Adrenal gland (tissue), 9 donors: ENCODE measurements at regions not wholly inside any gene's neighbourhood (a gene's known extent, or its start where the extent isn't known, plus 50 kb on each side); places are given as distances from the start of the nearest gene placed in this dataset.

Experiments
- DNase-seq, 7 donors: peaks; one replicate each; pipeline ENCODE4 v3.0.0-alpha.2; 2019 to 2020
- H3K27ac ChIP-seq, 5 donors: fragments of 200-600 bp; sonication (generic) in 4 of 5; 1 replicate in 3 of 5; 2 replicates in 2 of 5; pipeline versions ENCODE4 v1.5.1 to v1.8.0; 2016 to 2020; ENCODE audit warnings: mild to moderate bottlenecking in 1 of 5
- H3K27me3 ChIP-seq: fragments of 200-600 bp; 2 replicates; pipeline ENCODE4 v1.8.0; 2021
- H3K36me3 ChIP-seq, 2 donors: fragments of 200-600 bp; replicated peaks in 1 of 2; 1 replicate in 1 of 2; 2 replicates in 1 of 2; pipeline versions ENCODE4 v1.5.1 to v1.8.0; 2018 to 2022
- H3K4me1 ChIP-seq, 2 donors: fragments of 200-600 bp; replicated peaks in 1 of 2; 1 replicate in 1 of 2; 2 replicates in 1 of 2; pipeline versions ENCODE4 v1.5.1 to v1.8.0; 2018 to 2021
- H3K4me3 ChIP-seq, 4 donors: fragments of 200-600 bp; sonication (generic) in 3 of 4; one replicate each; pipeline ENCODE4 v1.5.1; 2016 to 2018
- H3K9me3 ChIP-seq, 3 donors: fragments of 200-600 bp; sonication (generic) in 1 of 3; replicated peaks in 1 of 3; 1 replicate in 2 of 3; 2 replicates in 1 of 3; pipeline versions ENCODE4 v1.5.1 to v1.8.0; 2016 to 2021
- CTCF ChIP-seq, 6 experiments: fragments of 450-650 bp in 4 of 6; fragments of 200-600 bp in 2 of 6; sonication (generic) in 1 of 6; IDR thresholded peaks; 1 replicate in 5 of 6; 2 replicates in 1 of 6; pipeline versions ENCODE4 v1.5.1 to v1.8.0; 2016 to 2021; ENCODE audit warnings: antibody characterized with exemption in 6 of 6, mild to moderate bottlenecking in 2 of 6, moderate library complexity in 1 of 6
- POLR2A ChIP-seq, 2 donors: fragments of 450-650 bp; IDR thresholded peaks; one replicate each; pipeline ENCODE4 v1.6.1; 2017; ENCODE audit warnings: antibody characterized with exemption in 2 of 2, mild to moderate bottlenecking in 2 of 2, moderate library complexity in 1 of 2
- WGBS, 4 donors: extraction: QIAGEN DNeasy Blood & Tissue Kit in 2 of 4; methylation state at CpG; one replicate each; pipeline versions ENCODE4 v1.1.5 to v1.1.7; 2013 to 2017; 5-methylcytosine and 5-hydroxymethylcytosine counted together
- intact Hi-C, 2 donors: fragments of 100-400 bp; cut with DNase I; formaldehyde crosslinking; loops; one replicate each; pipeline versions ENCODE4 v1.14.1 to v1.15.0; 2022 to 2023
- donor health status: healthy with polysubstance abuse.
- donor health status: Bipolar disorder and iron deficiency.
- donor health status: DM: yes; HTN: yes; CAD: no.
- donor health status: DM: no; HTN: no; CAD: no.
- donor health status: DM: no; HTN: no; CAD: no.

DNA sequence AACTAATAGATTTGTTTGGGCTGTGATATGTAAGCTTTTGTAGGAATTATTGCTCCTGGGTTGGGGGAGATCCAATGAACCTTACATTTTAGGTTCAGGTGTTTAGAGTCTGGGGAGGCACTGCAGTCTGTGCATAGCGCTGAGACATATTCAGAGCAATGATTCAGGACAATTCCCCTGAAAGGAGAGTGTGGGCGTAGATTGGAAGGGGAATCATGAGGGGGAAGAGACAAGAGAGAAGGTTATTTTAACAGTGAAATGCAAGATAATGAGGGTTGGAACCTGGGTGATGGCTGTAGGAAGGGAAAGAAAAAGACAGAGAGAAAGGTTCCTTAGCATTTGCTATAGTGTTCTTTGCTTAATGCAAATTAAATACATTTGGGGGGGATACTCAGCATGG, 1013.4 kb downstream of the REEP3 start:
- no peaks in the 10 kb centered on the region for H3K9me3 ChIP-seq
- TF ChIP-seq POLR2A (IDR thresholded peaks at IDR 0.05) (no peak), CTCF (IDR thresholded peaks at IDR 0.05) (no peak)
- no peaks in the 10 kb centered on the region for H3K36me3 ChIP-seq
- no peaks in the 10 kb centered on the region for H3K27me3 ChIP-seq
- H3K4me1 ChIP-seq: no peaks in the 10 kb centered on the region
- no peak overlapping the region for H3K27ac ChIP-seq
- no peak overlapping the region for H3K4me3 ChIP-seq
- WGBS, 4 donors: 81 to 96% (median 84%) methylated on average over 2 of the region's 2 CpGs
- no peak for DNase-seq
- intact Hi-C loops: no loop called here

- DNase-seq: no peak
- Histone ChIP-seq H3K9me3 (no peaks in the 10 kb centered on the region), H3K36me3 (no peaks in the 10 kb centered on the region), H3K27me3 (no peaks in the 10 kb centered on the region), H3K27ac (no peak overlapping the region), H3K4me3 (no peak overlapping the region), H3K4me1 (no peaks in the 10 kb centered on the region)
- WGBS, 4 donors: 84 to 90% (median 87%) methylated on average over 9 of the region's 9 CpGs
- TF ChIP-seq CTCF (IDR thresholded peaks at IDR 0.05) (no peak), POLR2A (IDR thresholded peaks at IDR 0.05) (no peak)
- intact Hi-C loops: no loop called here
Measured at GRCh38 chr10:64535131-64535867, 1014.1 kb downstream of the REEP3 start.

DNA sequence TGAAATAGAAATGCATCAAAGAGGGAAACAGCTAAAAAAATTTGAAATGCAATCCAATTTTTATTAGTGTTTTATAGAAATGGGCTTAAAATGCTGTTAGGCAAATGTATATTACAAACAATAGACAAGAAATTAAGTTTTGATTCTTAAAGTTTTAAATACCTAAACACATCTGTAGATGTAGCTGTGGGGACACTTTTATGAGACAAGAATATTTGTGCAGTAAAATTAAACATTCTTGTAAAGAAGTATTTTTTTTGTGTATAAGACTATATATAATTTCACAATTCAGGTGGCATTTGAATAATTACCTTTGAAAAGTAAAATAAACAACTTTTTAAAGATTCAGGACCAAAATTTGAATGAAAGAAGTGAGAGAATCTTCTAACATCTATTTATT, 1015.9 kb downstream of the REEP3 start:
- H3K4me1 ChIP-seq: no peaks in the 10 kb centered on the region
- no peaks in the 10 kb centered on the region for H3K9me3 ChIP-seq
- DNase-seq: no peak
- intact Hi-C loops: no loop called here
- H3K27ac ChIP-seq: no peak overlapping the region
- H3K27me3 ChIP-seq: no peaks in the 10 kb centered on the region
- no peak for TF ChIP-seq CTCF (IDR thresholded peaks at IDR 0.05)
- no peak for TF ChIP-seq POLR2A (IDR thresholded peaks at IDR 0.05)
- no peaks in the 10 kb centered on the region for H3K36me3 ChIP-seq
- no peak overlapping the region for H3K4me3 ChIP-seq

DNA sequence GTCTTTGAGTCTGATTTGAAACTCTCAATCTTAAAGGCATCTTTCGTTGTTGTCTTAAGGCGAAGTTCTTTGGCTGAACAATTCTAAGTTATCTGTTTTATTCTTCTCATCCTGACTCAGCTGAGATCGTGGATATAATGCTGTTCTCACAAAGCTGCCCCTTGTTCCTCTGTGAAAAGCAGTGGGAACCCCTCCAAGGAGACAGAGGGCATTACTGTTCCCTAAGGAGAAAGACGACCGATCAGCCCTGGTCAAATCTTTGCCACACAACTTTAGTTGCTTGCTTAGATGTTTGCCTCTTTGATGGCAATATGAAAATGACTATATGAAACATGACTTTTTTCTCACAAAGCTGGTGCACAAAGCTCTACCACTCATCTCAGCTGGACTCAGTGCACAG, 1016.7 kb downstream of the REEP3 start:
- TF ChIP-seq CTCF (IDR thresholded peaks at IDR 0.05): no peak
- Histone ChIP-seq H3K4me1 (no peaks in the 10 kb centered on the region), H3K4me3 (no peak overlapping the region), H3K27me3 (no peaks in the 10 kb centered on the region), H3K36me3 (no peaks in the 10 kb centered on the region), H3K9me3 (no peaks in the 10 kb centered on the region), H3K27ac (no peak overlapping the region)
- DNase-seq: no peak
- 72 to 84% (median 75%) methylated on average over 5 of the region's 5 CpGs for WGBS, 4 donors
- intact Hi-C loops: no loop called here
